ENCODE measurements at regions not wholly inside any gene's neighbourhood (a gene's known extent, or its start where the extent isn't known, plus 50 kb on each side); places are given as distances from the start of the nearest gene placed in this dataset.
"Not testable (repeated sequence)": the region's sequence is repeated elsewhere in the genome, so short reads cannot be mapped to it uniquely, and the experiment has no call there.

DNA sequence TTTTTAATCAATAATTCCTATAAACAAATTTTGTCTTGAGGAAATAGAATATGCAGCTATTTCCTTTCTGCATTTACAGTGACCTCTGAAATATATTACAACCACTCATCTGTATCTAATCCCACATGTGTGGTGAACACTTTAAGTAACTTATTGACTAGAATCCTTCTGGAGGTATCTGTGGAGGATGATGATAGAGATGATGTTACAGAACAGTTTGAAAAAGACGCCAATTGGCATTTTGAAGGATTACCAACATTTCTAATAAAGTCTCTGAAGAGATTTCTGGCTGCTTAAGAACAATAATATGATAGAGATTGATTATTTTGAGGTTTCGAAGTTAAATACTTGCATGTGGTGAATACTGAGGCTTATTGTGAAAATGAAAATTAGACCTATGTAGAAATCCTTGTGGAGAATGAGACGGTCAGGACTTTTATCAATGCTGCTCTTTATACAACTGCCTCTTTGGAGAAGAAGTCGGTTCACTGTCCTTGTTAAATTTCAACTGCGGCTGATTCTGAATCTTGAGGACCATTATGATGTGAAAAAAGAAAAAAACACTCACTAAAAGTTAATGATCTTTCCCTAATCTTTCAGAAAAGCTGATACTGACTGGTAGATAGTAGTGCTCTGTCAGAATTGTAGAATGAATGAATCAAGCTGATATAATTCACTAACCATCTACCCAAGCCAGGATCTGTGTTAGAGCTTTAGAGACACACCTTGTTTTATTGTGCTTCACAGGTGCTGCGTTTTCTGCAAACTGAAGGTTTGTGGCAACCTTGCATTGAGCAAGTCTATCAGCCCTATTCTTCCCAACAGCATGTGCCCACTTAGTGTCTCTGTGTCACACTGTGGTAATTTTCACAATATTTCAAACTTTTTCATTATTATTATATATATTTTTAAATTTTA is 204.7 kb downstream of the SPRY1 start:
- no peak for DNase-seq (ENCODE audit: low read depth, low spot score)

GRCh38 chr4:123602007-123602406 is 205.4 kb downstream of the SPRY1 start:
- DNase-seq (ENCODE audit: low read depth, low spot score): no peak

DNA sequence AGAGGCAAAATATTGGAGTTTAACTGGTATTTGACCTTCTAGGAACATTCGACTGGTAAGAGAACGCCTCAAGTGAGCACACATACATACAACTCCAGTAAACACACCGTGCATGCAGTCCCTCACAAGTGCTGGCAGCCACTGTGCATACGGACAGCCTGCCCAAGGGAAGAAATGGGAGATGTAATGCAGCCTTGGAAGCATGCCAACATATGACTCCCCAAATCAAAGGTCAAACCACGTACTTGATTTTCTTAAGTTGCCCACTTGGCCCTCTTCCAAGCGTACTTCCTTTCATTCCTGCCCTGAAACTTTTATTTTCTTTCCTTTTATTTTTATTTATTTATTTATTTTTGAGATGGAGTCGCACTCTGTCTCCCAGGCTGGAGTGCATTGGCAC is 206.6 kb downstream of the SPRY1 start:
- DNase-seq (ENCODE audit: low read depth, low spot score): no peak

- DNase-seq (ENCODE audit: low read depth, low spot score): not testable (repeated sequence)
These were observed 209.2 kb downstream of the SPRY1 start for GRCh38 chr4:123605797-123606196.

DNA sequence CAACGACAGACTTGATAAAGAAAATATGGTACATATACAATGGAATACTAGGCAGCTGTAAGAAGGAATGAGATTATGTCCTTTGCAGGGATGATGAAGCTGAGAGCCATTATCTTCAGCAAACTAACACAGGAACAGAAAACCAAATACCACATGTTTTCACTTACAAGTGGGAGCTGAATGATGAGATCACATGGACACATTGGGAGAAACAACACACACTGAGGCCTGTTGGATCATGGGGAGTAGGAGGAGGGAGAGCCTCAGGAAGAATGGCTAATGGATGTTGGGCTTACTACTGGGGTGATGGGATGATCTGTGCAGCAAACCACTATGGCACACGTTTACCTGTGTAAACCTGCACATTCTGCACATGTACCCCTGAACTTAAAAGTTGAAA is 209.7 kb downstream of the SPRY1 start:
- no peak for DNase-seq (ENCODE audit: low read depth, low spot score)

DNA sequence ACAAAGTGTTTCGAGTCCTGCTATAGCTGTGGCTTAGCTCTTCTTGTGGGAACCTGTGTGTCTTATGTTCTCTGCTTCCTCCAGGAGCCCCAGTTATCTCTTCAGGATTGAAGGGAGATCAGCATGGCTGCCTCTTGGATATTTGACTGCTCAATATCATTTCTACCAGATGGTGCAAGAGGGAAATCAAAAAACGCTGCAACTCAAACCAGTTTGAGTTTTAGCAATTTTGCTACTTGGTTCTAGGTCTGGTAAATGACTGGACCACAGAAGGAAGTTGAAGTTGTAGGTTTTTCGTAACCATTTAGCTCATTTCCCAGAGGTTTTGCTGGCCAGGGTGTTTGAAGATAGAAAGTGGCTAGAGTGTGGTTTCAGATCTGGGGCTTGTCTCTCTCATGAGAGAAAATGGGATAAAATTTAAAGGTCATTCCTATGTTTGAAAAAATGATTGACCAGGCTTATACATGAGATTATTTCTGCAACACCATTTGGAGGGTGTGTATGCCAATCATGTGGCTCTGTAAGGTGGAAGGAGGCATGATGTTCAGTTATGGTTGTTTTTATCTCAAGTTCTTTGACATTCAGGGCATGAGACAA is 210.4 kb downstream of the SPRY1 start:
- DNase-seq (ENCODE audit: low read depth, low spot score): no peak

DNA sequence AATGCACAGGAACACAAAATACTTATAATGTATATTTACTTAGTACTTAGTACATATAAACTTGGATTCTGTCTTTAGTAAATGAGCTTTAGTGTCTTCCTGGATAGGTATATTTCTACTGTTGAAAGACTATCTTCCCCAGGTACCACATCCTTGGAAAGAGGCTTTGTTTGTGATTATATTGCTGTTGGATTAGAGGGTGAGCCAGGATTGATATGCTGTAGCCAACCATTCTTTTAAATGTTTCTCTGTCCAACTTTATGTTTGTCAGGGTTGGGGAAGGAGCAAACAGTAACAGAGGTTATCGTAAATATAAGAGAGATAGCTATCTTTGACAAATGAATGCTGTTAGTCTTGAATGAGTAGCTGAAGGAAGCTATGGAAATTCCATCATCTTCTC is 213.2 kb downstream of the SPRY1 start:
- DNase-seq (ENCODE audit: low read depth, low spot score): no peak

GRCh38 chr4:123613586-123614344 is 217.2 kb downstream of the SPRY1 start:
- no peak for DNase-seq (ENCODE audit: low read depth, low spot score)

DNA sequence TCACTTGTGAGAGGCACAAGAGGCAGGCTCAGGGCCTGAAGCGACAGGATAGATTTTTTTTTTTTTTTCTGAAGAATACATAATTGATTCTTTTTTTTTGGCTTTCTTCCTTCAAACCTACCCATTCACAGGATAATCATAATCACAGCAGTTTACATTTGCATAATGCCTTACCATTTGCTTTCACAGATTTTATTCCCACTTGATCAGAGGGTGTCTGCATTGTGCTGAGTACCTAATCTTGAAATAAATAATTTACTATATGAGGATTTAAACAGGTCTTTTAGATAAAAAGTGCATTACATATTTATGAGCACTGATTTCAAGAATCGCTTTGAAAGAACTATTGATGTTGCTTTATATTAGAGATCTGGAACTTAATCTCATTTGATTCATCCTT is 219.3 kb downstream of the SPRY1 start:
- DNase-seq (ENCODE audit: low read depth, low spot score): no peak

GRCh38 chr4:123616951-123617461 is 220.4 kb downstream of the SPRY1 start:
- DNase-seq (ENCODE audit: low read depth, low spot score): no peak

- DNase-seq (ENCODE audit: low read depth, low spot score): no peak
These were observed 221.2 kb downstream of the SPRY1 start for GRCh38 chr4:123617791-123618190.

DNA sequence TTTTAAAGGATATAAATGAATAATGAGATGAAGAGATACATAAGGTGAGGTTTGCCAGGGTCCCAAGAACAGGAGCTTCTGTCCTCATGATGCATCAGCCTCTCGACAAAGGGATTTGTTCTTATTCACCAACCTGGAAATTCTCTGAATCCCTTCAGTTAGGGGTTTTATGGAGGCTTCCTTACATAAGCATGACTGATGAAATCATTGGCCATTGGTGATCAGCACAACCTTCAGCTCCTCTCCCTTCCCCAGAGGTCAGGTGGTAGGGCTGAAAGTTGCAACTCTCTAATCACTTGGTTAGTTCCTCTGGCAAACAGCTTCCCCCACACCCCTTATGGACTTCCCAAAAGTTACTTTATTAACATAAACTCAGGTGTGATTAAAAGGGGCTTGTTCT is 222.0 kb downstream of the SPRY1 start:
- DNase-seq (ENCODE audit: low read depth, low spot score): no peak

- no peak for DNase-seq (ENCODE audit: low read depth, low spot score)
These were observed 222.7 kb downstream of the SPRY1 start for GRCh38 chr4:123619326-123619725.

GRCh38 chr4:123619895-123620294 is 223.3 kb downstream of the SPRY1 start:
- DNase-seq (ENCODE audit: low read depth, low spot score): no peak

- DNase-seq (ENCODE audit: low read depth, low spot score): no peak
These were observed 224.6 kb downstream of the SPRY1 start for GRCh38 chr4:123621072-123621705.

DNA sequence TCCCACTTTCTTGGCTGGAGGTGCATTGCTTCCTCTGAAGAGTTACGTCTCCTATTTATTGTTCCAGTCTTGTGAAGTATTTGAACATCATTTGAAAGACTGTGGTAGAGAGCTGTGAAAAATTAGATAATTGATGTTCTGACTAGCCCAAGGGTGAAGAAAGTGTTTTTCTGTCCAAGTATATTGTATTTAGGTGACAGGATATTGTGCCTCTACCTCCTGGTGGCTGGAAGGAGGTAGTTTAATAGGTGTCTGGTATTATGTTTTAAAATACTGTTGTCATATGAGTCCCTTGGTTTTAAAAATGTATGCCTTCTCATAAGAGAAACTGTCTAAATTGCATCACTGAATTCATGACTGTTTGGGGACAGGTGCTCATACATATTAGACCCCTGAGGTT is 226.0 kb downstream of the SPRY1 start:
- DNase-seq (ENCODE audit: low read depth, low spot score): no peak

DNA sequence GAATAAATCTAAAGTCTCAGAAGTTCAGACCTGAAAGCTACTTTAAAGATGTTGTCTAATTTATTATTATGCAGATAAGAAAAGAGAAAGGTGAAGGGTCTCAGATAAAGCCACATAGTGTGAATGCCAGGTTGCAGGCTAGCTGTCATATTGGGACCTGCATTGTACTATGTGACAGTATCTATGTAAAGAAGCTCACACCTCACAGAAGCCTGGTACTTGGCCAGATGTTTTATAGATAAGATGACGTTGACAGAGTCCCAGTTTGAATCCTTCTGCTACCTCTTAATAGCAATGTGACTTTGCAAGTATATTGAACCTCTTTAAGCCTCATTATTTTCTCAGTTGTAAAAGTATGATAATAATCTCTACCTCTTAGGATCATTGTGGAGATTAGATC is 227.0 kb downstream of the SPRY1 start:
- no peak for DNase-seq (ENCODE audit: low read depth, low spot score)

GRCh38 chr4:123624959-123625358 is 228.4 kb downstream of the SPRY1 start:
- DNase-seq (ENCODE audit: low read depth, low spot score): no peak

DNA sequence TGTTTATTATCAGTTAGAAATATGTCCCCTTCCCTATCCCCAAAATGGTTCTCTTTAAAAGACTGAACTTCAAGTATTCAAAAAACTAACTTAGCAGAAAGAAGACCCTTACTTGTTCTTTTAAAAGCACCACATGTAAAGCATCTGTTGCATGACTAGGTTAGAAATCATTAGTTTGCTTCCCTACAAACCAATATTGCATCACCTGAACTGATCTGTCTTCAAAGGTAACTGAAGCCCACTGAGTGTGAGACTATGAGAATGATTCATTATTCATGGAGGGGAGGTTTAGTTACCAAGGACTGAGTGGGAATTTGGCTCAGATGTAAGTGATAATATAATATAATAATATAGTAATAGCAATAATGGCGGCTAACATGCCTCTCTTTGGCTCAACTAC is 231.7 kb downstream of the SPRY1 start:
- DNase-seq (ENCODE audit: low read depth, low spot score): no peak

DNA sequence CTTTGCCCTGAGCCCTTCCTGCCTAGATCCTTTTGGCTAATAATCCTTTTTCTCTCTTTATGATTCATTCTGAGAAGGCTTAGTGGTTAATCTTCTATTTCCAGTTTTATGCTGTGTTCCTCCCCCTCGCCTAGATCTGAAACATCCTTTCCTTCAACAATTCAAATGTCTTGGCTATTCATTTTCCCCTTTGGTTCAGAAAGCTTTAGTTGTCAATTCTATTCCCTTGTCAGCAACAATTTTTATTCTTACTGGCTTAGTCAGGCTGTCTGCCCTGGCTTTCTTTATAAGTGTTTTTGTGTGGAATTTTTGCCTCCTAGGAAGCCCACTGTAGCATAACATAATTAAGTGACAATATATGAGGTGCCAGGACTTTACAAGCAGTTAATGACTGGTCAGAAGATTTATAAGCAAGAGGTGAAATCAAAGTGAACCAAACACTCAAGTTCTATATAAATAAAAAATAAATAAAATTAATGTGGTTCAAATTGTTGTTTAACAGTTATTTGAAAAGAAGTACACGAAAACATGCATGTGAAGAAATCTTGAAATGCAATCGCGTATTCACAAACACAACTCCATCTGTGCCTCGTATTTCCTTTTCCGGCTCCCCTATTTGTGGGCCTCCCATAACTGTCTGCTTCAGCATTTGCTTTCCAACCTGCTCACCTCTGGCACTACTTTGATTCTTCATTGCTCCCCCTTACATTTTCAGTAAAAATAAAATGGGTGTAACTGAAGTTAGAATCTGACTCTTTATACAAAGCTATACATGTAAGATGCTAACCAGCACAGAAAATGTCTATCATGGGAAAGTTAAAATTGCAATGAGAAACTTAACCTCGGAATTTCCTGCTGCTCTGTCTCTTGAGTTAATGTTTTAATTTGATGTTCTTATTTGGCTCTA is 235.4 kb downstream of the SPRY1 start:
- no peak for DNase-seq (ENCODE audit: low read depth, low spot score)

- DNase-seq (ENCODE audit: low read depth, low spot score): no peak
These were observed 236.1 kb downstream of the SPRY1 start for GRCh38 chr4:123632693-123633030.

Data from activated naive CD8-positive, alpha-beta T cell treated with anti-CD3 and anti-CD28 coated beads, Interleukin-2, amount 50 U/mL, for 16 hours (primary cell).